HG02938 (cell line): ENCODE measurements at regions not wholly inside any gene's neighbourhood (a gene's known extent, or its start where the extent isn't known, plus 50 kb on each side); places are given as distances from the start of the nearest gene placed in this dataset.

ENCODE experiments used
- ATAC-seq: cut with Tn5 transposase; IDR thresholded peaks from one replicate; pipeline ENCODE4 v1.9.1; 2021; ENCODE audit warnings: mild to moderate bottlenecking, moderate library complexity; ENCODE audit not compliant: unreplicated experiment

GRCh38 chr13:40235160-40235796 is 431.2 kb downstream of the FOXO1 start:
- ATAC-seq = no peak

GRCh38 chr13:40236566-40237168 is 429.8 kb downstream of the FOXO1 start:
- no peak for ATAC-seq

GRCh38 chr13:40238761-40239160 is 427.7 kb downstream of the FOXO1 start:
- ATAC-seq = no peak

GRCh38 chr13:40240293-40240692 is 426.1 kb downstream of the FOXO1 start:
- ATAC-seq = no peak

GRCh38 chr13:40241125-40241798 is 425.2 kb downstream of the FOXO1 start:
- no peak for ATAC-seq

- ATAC-seq = no peak
Measured at GRCh38 chr13:40243047-40243446, 423.4 kb downstream of the FOXO1 start.

GRCh38 chr13:40243982-40244381 is 422.5 kb downstream of the FOXO1 start:
- ATAC-seq = no peak

- ATAC-seq = no peak
Measured at GRCh38 chr13:40245567-40245966, 420.9 kb downstream of the FOXO1 start.

- no peak for ATAC-seq
Measured at GRCh38 chr13:40247845-40248244, 418.6 kb downstream of the FOXO1 start.

- no peak for ATAC-seq
Measured at GRCh38 chr13:40251343-40252032, 415.0 kb downstream of the FOXO1 start.

- ATAC-seq = no peak
Measured at GRCh38 chr13:40252241-40252640, 414.2 kb downstream of the FOXO1 start.

GRCh38 chr13:40252676-40253075 is 413.8 kb downstream of the FOXO1 start:
- no peak for ATAC-seq

GRCh38 chr13:40254394-40254793 is 412.0 kb downstream of the FOXO1 start:
- no peak for ATAC-seq

GRCh38 chr13:40255551-40255950 is 410.9 kb downstream of the FOXO1 start:
- ATAC-seq = no peak

- ATAC-seq = no peak
Measured at GRCh38 chr13:40259899-40260298, 406.5 kb downstream of the FOXO1 start.

GRCh38 chr13:40261336-40261735 is 405.1 kb downstream of the FOXO1 start:
- ATAC-seq = no peak

- no peak for ATAC-seq
Measured at GRCh38 chr13:40261947-40262346, 404.5 kb downstream of the FOXO1 start.

- no peak for ATAC-seq
Measured at GRCh38 chr13:40269086-40269485, 397.4 kb downstream of the FOXO1 start.

GRCh38 chr13:40270726-40271125 is 395.7 kb downstream of the FOXO1 start:
- no peak for ATAC-seq

- no peak for ATAC-seq
Measured at GRCh38 chr13:40271271-40271885, 395.1 kb downstream of the FOXO1 start.
